K562 (cell line): ENCODE measurements at regions not wholly inside any gene's neighbourhood (a gene's known extent, or its start where the extent isn't known, plus 50 kb on each side); places are given as distances from the start of the nearest gene placed in this dataset.

Experiments
- ATAC-seq: fragments of 200-7000 bp; cut with Tn5 transposase; 3 replicates; pipeline ENCODE4 v1.9.1; 2020; ENCODE audit warnings: moderate library complexity
- BruUV-seq: library from RNA; stranded (reverse); fragments of 400-500 nt; replicated peaks from 2 replicates; lab custom pipeline; 2021; lab: Mats Ljungman, UMichigan
- CTCF ChIA-PET: fragments of 300-600 bp; formaldehyde crosslinking; extraction: SDS; loops from one replicate; lab custom pipeline; 2021; ENCODE audit warnings: low intra/inter-chr PET ratio; lab: Yijun Ruan, JAX
- POLR2A ChIA-PET: fragments of 300-600, 350-650 bp; sonication (Branson Sonifier 250); formaldehyde crosslinking; extraction: SDS; loops from one replicate; lab custom pipeline; 2021; ENCODE audit warnings: antibody characterized with exemption, inconsistent platforms; lab: Yijun Ruan, JAX
- DNase-seq, 4 experiments: peaks; one replicate each; pipeline versions ENCODE4 v3.0.0 to v3.0.0-alpha.2; 2011 to 2018; ENCODE audit warnings: low spot score in 3 of 4, mixed read lengths in 3 of 4; ENCODE audit errors: extremely low read depth in 1 of 4
- FAIRE-seq: peaks from 2 replicates; lab custom pipeline; 2011; peaks lifted over from hg19 to GRCh38; lab: Jason Lieb, UNC
- H2AFZ ChIP-seq: 2 replicates; pipeline ENCODE4 v1.6.0; 2011; ENCODE audit warnings: low read depth, low read length, control low read depth, inconsistent platforms
- H3K27ac ChIP-seq: fragments of 200-600 bp; 3 replicates; pipeline ENCODE4 v1.8.0; 2011; ENCODE audit warnings: low read depth, mild to moderate bottlenecking, control low read depth, inconsistent platforms, low read length, moderate library complexity, mixed read lengths; ENCODE audit errors: extremely low read depth
- H3K27me3 ChIP-seq, 2 experiments: fragments of 300-600 bp in 1 of 2; 2 replicates in 1 of 2; 3 replicates in 1 of 2; pipeline versions ENCODE4 v1.6.0 to v1.8.0; 2011; ENCODE audit warnings: inconsistent platforms in 2 of 2, low read length in 2 of 2, mild to moderate bottlenecking in 1 of 2, mixed read lengths in 1 of 2, moderate library complexity in 1 of 2; ENCODE audit not compliant: control insufficient read depth in 2 of 2, insufficient read depth in 2 of 2
- H3K36me3 ChIP-seq: fragments of 300-600 bp; 3 replicates; pipeline ENCODE4 v1.8.0; 2011; ENCODE audit warnings: mild to moderate bottlenecking, low read length, inconsistent platforms; ENCODE audit not compliant: control insufficient read depth, insufficient read depth
- H3K4me1 ChIP-seq, 2 experiments: fragments of 200-600 bp in 1 of 2; replicated peaks in 1 of 2; 2 replicates in 1 of 2; 3 replicates in 1 of 2; pipeline versions ENCODE4 v1.5.1 to v1.8.0; 2011; ENCODE audit warnings: inconsistent platforms in 2 of 2, low read length in 2 of 2, mild to moderate bottlenecking in 1 of 2, mixed read lengths in 1 of 2, moderate library complexity in 1 of 2; ENCODE audit not compliant: control insufficient read depth in 2 of 2, insufficient read depth in 2 of 2
- H3K4me2 ChIP-seq: 2 replicates; pipeline ENCODE4 v1.6.1; 2011; ENCODE audit warnings: low read length, control low read depth, inconsistent platforms, mixed read lengths; ENCODE audit not compliant: insufficient read depth
- H3K4me3 ChIP-seq: fragments of 200-600 bp; sonication (generic), shearing (Covaris generic); 2 replicates; pipeline ENCODE4 v1.5.1; 2016; ENCODE audit warnings: control low read depth, inconsistent platforms
- H3K79me2 ChIP-seq: fragments of 200-600 bp; 3 replicates; pipeline ENCODE4 v1.8.0; 2011; ENCODE audit warnings: low read length, inconsistent platforms; ENCODE audit not compliant: control insufficient read depth, insufficient read depth
- H3K9ac ChIP-seq, 2 experiments: 2 replicates each; pipeline versions ENCODE4 v1.6.0 to v1.6.1; 2011; ENCODE audit warnings: low read depth in 2 of 2, low read length in 2 of 2, control low read depth in 1 of 2, inconsistent platforms in 1 of 2, mild to moderate bottlenecking in 1 of 2, mixed read lengths in 1 of 2; ENCODE audit not compliant: insufficient read depth in 1 of 2
- H3K9me1 ChIP-seq: one replicate; pipeline ENCODE4 v1.6.0; 2011; ENCODE audit warnings: inconsistent platforms, mild to moderate bottlenecking, low read length, moderate library complexity; ENCODE audit not compliant: control insufficient read depth, insufficient read depth
- H3K9me3 ChIP-seq: replicated peaks from 2 replicates; pipeline ENCODE4 v1.5.1; 2011; ENCODE audit warnings: low read depth, low read length, inconsistent platforms; ENCODE audit not compliant: control insufficient read depth, insufficient read depth
- H4K20me1 ChIP-seq: replicated peaks from 2 replicates; pipeline ENCODE4 v1.6.1; 2011; ENCODE audit warnings: low read length, inconsistent platforms, mixed read lengths; ENCODE audit not compliant: control insufficient read depth, insufficient read depth
- ARID1B ChIP-seq: fragments of 450-650 bp; IDR thresholded peaks from 2 replicates; pipeline ENCODE4 v1.6.1; 2016; ENCODE audit warnings: antibody characterized with exemption, mild to moderate bottlenecking, inconsistent platforms
- BRD4 ChIP-seq: fragments of 200-600 bp; sonication (generic); IDR thresholded peaks from 2 replicates; pipeline ENCODE4 v1.6.1; 2017; ENCODE audit warnings: inconsistent platforms
- CEBPG ChIP-seq, 3 experiments: fragments of 200-800 bp in 1 of 3; sonication (Bioruptor generic) in 1 of 3; sonication (generic) in 1 of 3; formaldehyde crosslinking in 1 of 3; IDR thresholded peaks in 2 of 3; conservative IDR thresholded peaks in 1 of 3; 2 replicates each; pipeline versions ENCODE4 v1.6.1 to v1.8.0; 2016 to 2022; ENCODE audit warnings: missing compliant biosample characterization in 2 of 3, missing genetic modification characterization in 2 of 3, mild to moderate bottlenecking in 1 of 3, missing genetic modification reagents in 1 of 3
- E2F3 ChIP-seq: fragments of 250-450 bp; sonication (Bioruptor Pico); IDR thresholded peaks from 2 replicates; pipeline ENCODE4 v1.4.0; 2020; ENCODE audit warnings: mild to moderate bottlenecking
- E2F4 ChIP-seq: sonication (generic); formaldehyde crosslinking; IDR thresholded peaks from 2 replicates; pipeline ENCODE4 v1.8.0; 2022; ENCODE audit warnings: mild to moderate bottlenecking, low read depth, missing genetic modification reagents
- PURB ChIP-seq: sonication (generic); formaldehyde crosslinking; IDR thresholded peaks from 2 replicates; pipeline ENCODE4 v1.9.0; 2021; ENCODE audit warnings: low read depth, mild to moderate bottlenecking, missing genetic modification reagents
- SAFB2 ChIP-seq: fragments of 200-400 bp; formaldehyde crosslinking; IDR thresholded peaks from 2 replicates; pipeline ENCODE4 v1.6.1; 2018; ENCODE audit warnings: borderline replicate concordance, low read length, low read depth, moderate library complexity; ENCODE audit not compliant: severe bottlenecking
- SNIP1 ChIP-seq: fragments of 450-650 bp; IDR thresholded peaks from 2 replicates; pipeline ENCODE4 v1.7.1; 2017; ENCODE audit warnings: low read depth, mild to moderate bottlenecking
- TFAM ChIP-seq: fragments of 250-450 bp; sonication (Bioruptor Pico); conservative IDR thresholded peaks from 2 replicates; pipeline ENCODE4 v1.5.0; 2021; ENCODE audit warnings: mild to moderate bottlenecking, moderate library complexity
- ZNF561 ChIP-seq: fragments of 450-650 bp; formaldehyde crosslinking; conservative IDR thresholded peaks from 2 replicates; pipeline ENCODE4 v1.4.0; 2020; ENCODE audit warnings: mild to moderate bottlenecking, moderate library complexity
- ZNF583 ChIP-seq: fragments of 250-450 bp; sonication (Bioruptor Pico); IDR thresholded peaks from 2 replicates; pipeline ENCODE4 v1.4.0; 2020
- WGBS: fragments of 100-300 bp; shearing (Covaris generic); methylation state at CpG from one replicate; pipeline ENCODE4 v1.1.6; 2016; ENCODE audit warnings: low coverage, mixed read lengths; ENCODE audit not compliant: insufficient coverage; ENCODE audit errors: missing lambda C conversion rate; 5-methylcytosine and 5-hydroxymethylcytosine counted together
- in situ Hi-C: fragments of 300-500 bp; cut with MboI; formaldehyde crosslinking; loops from 4 replicates; pipeline ENCODE4 v1.15.0; 2018; ENCODE audit warnings: inconsistent platforms, mixed read lengths
- intact Hi-C: fragments of 100-400 bp; cut with micrococcal nuclease; formaldehyde crosslinking; loops from 2 replicates; pipeline ENCODE4 v1.14.2; 2022

GRCh38 chr7:136496551-136496950 lies 371.9 kb upstream of the CHRM2 start:
- H3K27ac ChIP-seq, result no peak overlapping the region
- H3K4me2 ChIP-seq, result no peak overlapping the region
- H3K27me3 ChIP-seq, result no peaks in the 10 kb centered on the region
- no peak overlapping the region for H3K4me3 ChIP-seq
- ATAC-seq (no peak), DNase-seq (no peak), FAIRE-seq (no peak)
- H3K4me1 ChIP-seq, result no peaks in the 10 kb centered on the region
- intact Hi-C loops (no loop called here), in situ Hi-C loops (no loop called here)
- no peaks in the 10 kb centered on the region for H3K9me1 ChIP-seq
- no peaks in the 10 kb centered on the region for H3K79me2 ChIP-seq
- POLR2A ChIA-PET, result no interaction called here
- BruUV-seq, result no TSS peak
- CTCF ChIA-PET, result no interaction called here
- WGBS, result 0% methylated on average over 2 of the region's 2 CpGs
- no peaks in the 10 kb centered on the region for H3K36me3 ChIP-seq
- no peak overlapping the region for H3K9ac ChIP-seq
- H3K9me3 ChIP-seq, result no peaks in the 10 kb centered on the region
- peak overlapping the region; percentile 14; the same call in 1 of the 2 replicates for H2AFZ ChIP-seq
- H4K20me1 ChIP-seq, result no peaks in the 10 kb centered on the region
- no peak for TF ChIP-seq TFAM (CRISPR knock-in tag)
- no peak for TF ChIP-seq PURB (CRISPR knock-in tag)
- TF ChIP-seq SNIP1, result no peak
- TF ChIP-seq ZNF583 (CRISPR knock-in tag), result no peak
- TF ChIP-seq SAFB2, result no peak
- TF ChIP-seq E2F4 (CRISPR knock-in tag), result no peak
- TF ChIP-seq ZNF561 (CRISPR knock-in tag), result no peak
- no peak for TF ChIP-seq E2F3 (CRISPR knock-in tag)
- TF ChIP-seq ARID1B, result no peak
- TF ChIP-seq CEBPG (CRISPR knock-in tag; IDR thresholded peaks at IDR 0.05), result no peak
- no peak for TF ChIP-seq CEBPG (tag; conservative IDR thresholded peaks at IDR 0.05 in 1 of 2, IDR thresholded peaks at IDR 0.05 in 1 of 2)
- no peak for TF ChIP-seq BRD4
